ENCODE measurements at regions not wholly inside any gene's neighbourhood (a gene's known extent, or its start where the extent isn't known, plus 50 kb on each side); places are given as distances from the start of the nearest gene placed in this dataset.

DNA sequence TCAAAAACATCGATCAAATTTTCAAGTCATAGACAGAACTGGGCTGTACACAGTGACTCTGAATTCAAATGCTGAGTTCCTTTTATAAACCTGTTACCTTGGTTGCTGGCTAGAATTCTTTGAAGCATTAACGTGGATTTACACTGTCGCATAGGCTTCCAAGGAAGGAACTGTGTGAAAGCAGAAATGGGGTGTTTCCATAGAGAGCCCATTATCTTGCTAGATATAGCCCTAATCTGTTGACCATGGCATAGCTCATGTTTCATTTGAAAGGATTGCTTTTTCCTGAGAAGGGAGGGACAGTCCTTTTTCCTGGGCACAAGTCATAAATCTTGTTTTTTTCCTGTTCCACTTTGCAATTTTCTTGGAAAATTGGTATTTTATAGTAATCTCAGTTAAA is 73.8 kb upstream of the NEUROD1 start:
- H3K4me3 ChIP-seq (replicated peaks; ENCODE audit: low read depth, low read length): no peak overlapping the region
- TF ChIP-seq CTCF (IDR thresholded peaks at IDR 0.05; ENCODE audit: low read length, missing control alignments): no peak
- DNase-seq (ENCODE audit: low read depth): no peak

- DNase-seq (ENCODE audit: low read depth): no peak
- H3K4me3 ChIP-seq (replicated peaks; ENCODE audit: low read depth, low read length): no peak overlapping the region
- TF ChIP-seq CTCF (IDR thresholded peaks at IDR 0.05; ENCODE audit: low read length, missing control alignments): no peak
Observed at GRCh38 chr2:181755181-181755580, 74.9 kb upstream of the NEUROD1 start.

DNA sequence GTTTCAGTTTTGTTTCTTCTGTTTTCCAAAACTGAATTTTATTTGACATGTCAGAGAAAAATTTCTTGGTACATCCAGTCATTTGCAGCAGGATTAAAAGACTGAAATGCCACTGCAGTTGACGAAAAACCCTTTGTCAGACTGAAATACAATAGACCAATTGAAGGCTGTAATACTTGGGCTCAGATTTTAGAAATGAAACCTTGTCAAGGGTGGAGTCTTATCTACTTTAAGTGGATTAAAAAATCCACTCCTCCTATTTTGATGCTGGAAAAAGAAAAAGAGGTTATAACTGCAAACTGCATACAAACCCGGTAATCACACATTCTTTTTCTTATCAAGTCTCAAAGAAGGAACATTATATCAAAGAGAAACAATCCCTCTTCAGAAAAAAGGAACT is 80.2 kb upstream of the NEUROD1 start:
- H3K4me3 ChIP-seq (replicated peaks; ENCODE audit: low read depth, low read length): no peak overlapping the region
- no peak for TF ChIP-seq CTCF (IDR thresholded peaks at IDR 0.05; ENCODE audit: low read length, missing control alignments)
- no peak for DNase-seq (ENCODE audit: low read depth)

DNA sequence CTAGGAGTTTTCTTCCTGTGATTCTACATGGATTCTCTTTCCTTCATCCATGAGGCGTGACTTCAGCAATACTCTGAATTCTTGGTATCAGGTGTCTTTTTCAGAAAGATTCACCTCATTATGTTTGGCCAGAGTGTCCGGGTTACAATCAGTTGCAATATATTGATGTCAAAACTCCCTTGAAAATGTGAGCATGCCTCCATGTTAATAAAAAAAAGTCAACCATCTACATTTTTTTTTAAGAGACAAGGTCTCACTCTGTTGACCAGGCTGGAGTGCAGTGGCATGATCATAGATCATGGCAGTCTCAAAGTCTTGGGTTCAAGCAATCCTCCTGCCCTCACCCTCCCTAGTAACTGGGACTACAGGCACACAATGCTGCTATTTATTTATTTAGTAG is 80.9 kb upstream of the NEUROD1 start:
- DNase-seq (ENCODE audit: low read depth): no peak
- H3K4me3 ChIP-seq (replicated peaks; ENCODE audit: low read depth, low read length): no peak overlapping the region
- TF ChIP-seq CTCF (IDR thresholded peaks at IDR 0.05; ENCODE audit: low read length, missing control alignments): no peak

- TF ChIP-seq CTCF (IDR thresholded peaks at IDR 0.05; ENCODE audit: low read length, missing control alignments): no peak
Observed at GRCh38 chr2:181762000-181762399, 81.7 kb upstream of the NEUROD1 start.

DNA sequence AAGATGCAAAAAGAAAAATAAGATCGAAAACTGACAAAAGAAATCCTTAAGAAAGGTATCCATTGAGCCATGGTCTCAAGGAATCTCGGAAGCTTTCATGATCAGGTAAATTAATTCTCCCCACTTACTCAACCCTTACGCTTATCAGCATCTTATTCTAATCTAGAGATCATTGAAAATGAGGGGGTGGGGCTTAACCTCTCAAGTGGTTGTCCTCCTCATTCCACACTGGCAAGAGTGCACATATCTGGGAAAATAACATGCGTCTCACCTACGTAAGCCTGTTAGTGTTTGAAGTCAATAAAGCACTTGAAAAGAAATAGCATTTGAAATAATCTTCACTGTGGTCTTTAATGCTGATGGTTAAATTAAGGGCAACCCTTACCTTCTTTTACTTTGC is 82.5 kb upstream of the NEUROD1 start:
- no peak for TF ChIP-seq CTCF (IDR thresholded peaks at IDR 0.05; ENCODE audit: low read length, missing control alignments)
- no peak for DNase-seq (ENCODE audit: low read depth)
- H3K4me3 ChIP-seq (replicated peaks; ENCODE audit: low read depth, low read length): no peak overlapping the region

More at GRCh38 chr2:181762000-181762399, 81.7 kb upstream of the NEUROD1 start:
- no peak for DNase-seq (ENCODE audit: low read depth)
- no peak overlapping the region for H3K4me3 ChIP-seq (replicated peaks; ENCODE audit: low read depth, low read length)

- no peak for TF ChIP-seq CTCF (IDR thresholded peaks at IDR 0.05; ENCODE audit: low read length, missing control alignments)
- no peak overlapping the region for H3K4me3 ChIP-seq (replicated peaks; ENCODE audit: low read depth, low read length)
- no peak for DNase-seq (ENCODE audit: low read depth)
Observed at GRCh38 chr2:181763423-181763822, 83.1 kb upstream of the NEUROD1 start.

All from fibroblast of pulmonary artery (primary cell).